Suprapubic skin (tissue), 4 donors: ENCODE measurements at regions not wholly inside any gene's neighbourhood (a gene's known extent, or its start where the extent isn't known, plus 50 kb on each side); places are given as distances from the start of the nearest gene placed in this dataset.

Experiments used
- EP300 ChIP-seq: sonication (generic); formaldehyde crosslinking; IDR thresholded peaks from one replicate; pipeline ENCODE4 v1.6.1; 2017; ENCODE audit warnings: antibody characterized with exemption
- POLR2A ChIP-seq, 2 donors: fragments of 450-650 bp; IDR thresholded peaks; one replicate each; pipeline ENCODE4 v1.6.1; 2017; ENCODE audit warnings: antibody characterized with exemption in 2 of 2, mild to moderate bottlenecking in 2 of 2, moderate library complexity in 2 of 2
- POLR2AphosphoS5 ChIP-seq, 3 donors: sonication (generic); formaldehyde crosslinking; IDR thresholded peaks; one replicate each; pipeline ENCODE4 v1.6.1; 2017; ENCODE audit warnings: antibody characterized with exemption in 3 of 3
- TF ChIP-seq, protein P1 (sequence below), 2 donors: fragments of 200-600 bp in 1 of 2; fragments of 450-650 bp in 1 of 2; sonication (generic) in 1 of 2; IDR thresholded peaks; one replicate each; pipeline ENCODE4 v1.5.1; 2016 to 2019; ENCODE audit warnings: antibody characterized with exemption in 2 of 2, mild to moderate bottlenecking in 1 of 2, moderate library complexity in 1 of 2

DNA sequence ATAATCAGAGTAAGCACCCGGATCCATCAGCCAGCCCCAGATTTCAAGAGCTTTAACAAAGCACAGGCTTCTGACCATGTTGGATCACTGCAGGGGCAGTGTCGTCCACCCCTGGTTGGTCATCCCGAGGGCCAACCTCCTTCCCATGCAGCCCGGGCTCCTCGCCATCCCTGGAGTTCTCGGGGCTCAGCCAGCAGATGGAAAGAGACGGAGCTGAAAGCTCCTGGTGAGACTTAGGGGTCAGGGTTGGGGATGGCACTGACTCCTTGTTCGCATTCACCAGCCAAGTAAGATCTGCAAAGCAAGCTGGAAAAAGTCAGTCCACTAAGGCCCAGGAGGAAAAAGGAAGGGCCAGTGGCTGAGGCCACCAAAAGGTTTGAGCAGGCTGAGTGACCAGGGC, 888.9 kb downstream of the BRD1 start:
- no peak for TF ChIP-seq POLR2A (IDR thresholded peaks at IDR 0.05)
- TF ChIP-seq, protein P1, sequence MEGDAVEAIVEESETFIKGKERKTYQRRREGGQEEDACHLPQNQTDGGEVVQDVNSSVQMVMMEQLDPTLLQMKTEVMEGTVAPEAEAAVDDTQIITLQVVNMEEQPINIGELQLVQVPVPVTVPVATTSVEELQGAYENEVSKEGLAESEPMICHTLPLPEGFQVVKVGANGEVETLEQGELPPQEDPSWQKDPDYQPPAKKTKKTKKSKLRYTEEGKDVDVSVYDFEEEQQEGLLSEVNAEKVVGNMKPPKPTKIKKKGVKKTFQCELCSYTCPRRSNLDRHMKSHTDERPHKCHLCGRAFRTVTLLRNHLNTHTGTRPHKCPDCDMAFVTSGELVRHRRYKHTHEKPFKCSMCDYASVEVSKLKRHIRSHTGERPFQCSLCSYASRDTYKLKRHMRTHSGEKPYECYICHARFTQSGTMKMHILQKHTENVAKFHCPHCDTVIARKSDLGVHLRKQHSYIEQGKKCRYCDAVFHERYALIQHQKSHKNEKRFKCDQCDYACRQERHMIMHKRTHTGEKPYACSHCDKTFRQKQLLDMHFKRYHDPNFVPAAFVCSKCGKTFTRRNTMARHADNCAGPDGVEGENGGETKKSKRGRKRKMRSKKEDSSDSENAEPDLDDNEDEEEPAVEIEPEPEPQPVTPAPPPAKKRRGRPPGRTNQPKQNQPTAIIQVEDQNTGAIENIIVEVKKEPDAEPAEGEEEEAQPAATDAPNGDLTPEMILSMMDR (IDR thresholded peaks at IDR 0.05), result no peak
- no peak for TF ChIP-seq EP300
- no peak for TF ChIP-seq POLR2AphosphoS5 (IDR thresholded peaks at IDR 0.05)
